HG03097 (cell line): ENCODE measurements at regions not wholly inside any gene's neighbourhood (a gene's known extent, or its start where the extent isn't known, plus 50 kb on each side); places are given as distances from the start of the nearest gene placed in this dataset.
"Not testable (repeated sequence)": the region's sequence is repeated elsewhere in the genome, so short reads cannot be mapped to it uniquely, and the experiment has no call there.

Experiments
- ATAC-seq: cut with Tn5 transposase; IDR thresholded peaks from one replicate; pipeline ENCODE4 v1.9.1; 2021; ENCODE audit not compliant: unreplicated experiment, low FRiP score

DNA sequence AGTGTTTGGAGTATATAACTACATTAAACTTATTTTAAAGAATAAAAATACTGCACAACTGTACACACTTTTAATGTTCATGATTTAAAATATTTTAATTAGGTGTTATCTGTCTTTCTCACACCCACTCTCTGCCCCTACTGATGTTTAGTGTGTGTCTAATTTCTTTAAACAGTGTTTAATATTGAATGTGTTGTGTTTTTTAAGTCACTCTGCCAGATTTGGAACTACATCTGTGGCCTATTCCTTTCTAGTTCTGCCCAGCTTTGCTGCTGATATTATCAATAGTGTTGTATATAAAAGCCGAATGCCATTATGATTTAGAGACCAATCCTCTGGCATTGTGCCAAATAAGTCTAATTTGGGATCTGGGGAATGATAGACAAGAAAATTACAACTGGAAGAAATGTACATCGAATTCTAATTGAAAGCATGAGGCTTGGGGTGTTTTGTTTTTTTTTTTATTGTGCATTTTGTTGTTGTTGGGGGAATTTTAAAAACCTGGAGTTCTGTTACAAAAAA, 398.0 kb downstream of the CPS1 start:
- ATAC-seq, result no peak

- ATAC-seq, result no peak
Observed at GRCh38 chr2:210955591-210955990, 399.2 kb downstream of the CPS1 start.

- no peak for ATAC-seq
Observed at GRCh38 chr2:210956101-210956500, 399.7 kb downstream of the CPS1 start.

GRCh38 chr2:210961249-210961648, 404.9 kb downstream of the CPS1 start:
- no peak for ATAC-seq

DNA sequence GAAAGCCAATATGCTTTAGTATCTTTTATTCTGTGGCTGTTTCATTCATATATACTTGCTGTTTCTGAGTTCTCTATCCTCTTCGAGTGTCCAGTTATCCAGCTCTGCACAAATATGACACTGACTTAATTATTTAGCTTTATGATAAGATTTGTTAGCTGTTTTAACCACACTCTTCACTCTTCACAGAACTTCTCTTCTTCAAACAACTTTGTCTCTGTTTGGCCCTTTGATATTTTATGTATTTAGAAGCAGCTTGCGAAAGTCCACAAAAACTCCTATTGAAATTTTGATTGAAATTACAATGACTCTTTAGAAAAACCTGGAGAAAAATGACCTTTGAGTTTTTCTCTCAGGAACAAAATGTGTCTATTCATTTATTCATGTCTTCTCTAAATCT, 407.0 kb downstream of the CPS1 start:
- no peak for ATAC-seq

GRCh38 chr2:210964141-210964764, 407.9 kb downstream of the CPS1 start:
- no peak for ATAC-seq

- no peak for ATAC-seq
Observed at GRCh38 chr2:210965472-210965871, 409.1 kb downstream of the CPS1 start.

DNA sequence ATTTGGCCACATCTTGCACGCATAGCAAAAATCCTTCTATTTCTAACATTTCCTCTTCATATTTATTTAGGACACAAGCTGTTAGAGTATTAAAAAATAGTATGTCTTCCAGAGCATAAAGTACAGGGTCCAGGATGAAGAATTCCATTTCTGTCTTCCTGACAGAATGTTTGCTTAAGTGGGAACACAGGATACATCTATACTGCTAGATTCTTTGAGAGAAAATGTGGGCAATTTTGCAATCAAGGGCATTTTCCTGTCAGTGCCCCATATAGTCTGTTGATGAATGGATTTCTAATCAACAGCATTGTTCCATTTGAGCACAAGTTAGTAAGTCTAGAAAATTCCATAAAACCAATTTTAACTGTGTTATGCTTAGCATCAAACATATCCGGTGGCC, 409.9 kb downstream of the CPS1 start:
- no peak for ATAC-seq

DNA sequence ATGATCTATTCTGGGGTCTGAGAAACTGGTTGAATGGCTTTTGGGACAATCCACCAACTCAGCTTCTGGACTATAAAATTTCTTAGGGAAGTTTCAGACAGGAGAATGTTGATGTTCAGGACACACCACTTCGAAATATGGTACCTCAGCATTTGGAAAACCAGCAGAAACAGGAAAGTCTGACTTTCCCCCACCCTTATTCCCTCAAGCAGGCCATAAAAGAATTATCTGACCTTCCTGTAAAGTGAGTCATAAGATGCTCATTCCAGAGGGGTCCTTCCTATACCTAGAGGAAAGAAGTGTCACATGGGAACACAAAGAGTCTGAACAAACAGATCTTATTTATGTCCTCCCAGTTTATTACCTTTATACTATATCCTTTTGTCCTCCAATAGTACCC, 415.0 kb downstream of the CPS1 start:
- no peak for ATAC-seq

DNA sequence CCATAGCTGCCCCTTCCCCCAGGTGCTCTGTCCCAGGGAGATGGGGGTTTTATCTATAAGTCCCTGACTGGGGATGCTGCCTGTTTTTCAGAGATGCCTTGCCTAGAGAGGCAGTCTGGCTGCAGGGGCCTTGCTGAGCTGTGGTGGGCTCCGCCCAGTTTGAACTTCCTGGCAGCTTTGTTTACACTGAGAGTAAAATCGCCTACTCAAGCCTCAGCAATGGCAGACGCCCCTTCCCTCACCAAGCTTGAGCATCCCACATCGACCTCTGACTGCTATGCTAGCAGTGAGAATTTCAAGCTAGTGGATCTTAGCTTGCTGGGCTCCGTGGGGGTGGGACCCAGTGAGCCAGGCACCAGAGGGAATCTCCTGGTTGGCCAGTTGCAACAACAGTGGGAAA, 430.4 kb downstream of the CPS1 start:
- ATAC-seq, result not testable (repeated sequence)

DNA sequence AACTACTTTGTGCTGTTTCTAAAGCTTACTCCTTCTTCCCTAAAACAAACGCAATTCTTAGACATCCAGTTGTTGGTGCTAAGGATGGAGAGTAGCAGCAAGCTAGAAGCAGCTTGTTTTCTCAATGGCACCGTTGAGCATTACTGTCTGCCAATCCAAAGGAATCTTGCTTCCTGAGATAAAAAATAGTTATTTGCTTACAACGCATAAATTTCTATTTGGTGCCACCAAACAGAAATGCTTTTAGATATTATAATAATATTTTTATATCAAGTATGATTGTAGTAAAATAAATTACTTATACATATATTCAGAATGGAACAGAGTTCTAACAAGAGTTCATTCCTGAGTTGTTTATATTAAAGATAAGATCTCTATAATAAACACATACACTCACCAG, 434.7 kb downstream of the CPS1 start:
- no peak for ATAC-seq

DNA sequence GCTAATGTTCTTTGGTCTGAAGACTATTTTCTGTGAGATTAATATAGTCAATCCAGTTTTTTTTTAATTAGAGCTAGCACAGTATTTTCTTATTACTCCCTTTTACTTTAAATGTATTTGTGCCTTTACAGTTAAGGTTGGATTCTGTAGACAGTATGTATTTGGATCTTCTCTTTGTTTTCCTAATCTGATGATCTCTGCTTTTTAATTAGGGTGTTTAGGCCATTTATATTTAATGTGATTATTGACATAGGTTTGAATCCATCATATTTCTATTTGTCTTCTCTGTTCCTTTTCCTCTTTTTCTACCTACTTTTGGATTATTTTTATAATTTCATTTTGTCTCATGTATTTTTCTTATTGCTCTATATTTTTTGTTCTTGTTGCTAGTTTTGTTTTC, 437.7 kb downstream of the CPS1 start:
- ATAC-seq, result no peak

DNA sequence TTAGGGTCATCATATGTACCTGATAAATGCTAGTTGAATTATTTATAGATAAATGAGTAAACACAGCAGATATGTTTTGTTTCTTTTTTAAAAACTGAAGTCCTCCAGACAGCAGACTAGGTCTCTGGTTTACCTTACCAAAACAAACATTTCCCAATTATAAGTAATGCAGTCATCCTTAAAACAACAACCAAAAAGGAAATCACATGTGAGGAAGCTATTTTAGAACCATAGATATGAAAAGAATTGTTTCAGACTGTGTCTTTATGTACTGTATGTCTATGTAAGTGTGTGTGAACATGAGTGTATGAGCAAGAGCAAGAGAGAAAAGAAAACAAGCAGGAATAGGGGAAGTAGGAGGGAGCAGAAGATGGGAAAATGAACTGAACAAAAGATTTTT, 441.0 kb downstream of the CPS1 start:
- ATAC-seq, result no peak

- no peak for ATAC-seq
Observed at GRCh38 chr2:210998334-210998733, 441.9 kb downstream of the CPS1 start.

DNA sequence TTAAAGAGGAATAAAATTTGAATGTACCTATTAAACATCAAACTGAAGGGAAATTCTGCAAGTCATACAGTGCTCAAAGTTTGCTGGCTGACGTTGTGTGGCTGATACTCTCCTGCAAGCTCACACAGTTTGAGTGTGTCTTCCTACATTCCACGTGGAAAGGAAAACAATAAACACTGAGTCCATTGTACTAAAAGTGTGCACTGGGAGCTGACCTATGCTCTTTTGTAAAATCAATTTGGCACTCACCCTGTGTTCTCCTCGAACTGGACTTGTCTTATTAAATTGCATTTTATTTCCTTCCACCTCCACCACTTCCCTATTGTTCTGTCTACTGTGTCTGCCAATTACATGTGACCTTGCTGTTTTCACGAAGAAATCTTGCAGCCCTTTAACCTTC, 458.0 kb downstream of the CPS1 start:
- ATAC-seq, result no peak

DNA sequence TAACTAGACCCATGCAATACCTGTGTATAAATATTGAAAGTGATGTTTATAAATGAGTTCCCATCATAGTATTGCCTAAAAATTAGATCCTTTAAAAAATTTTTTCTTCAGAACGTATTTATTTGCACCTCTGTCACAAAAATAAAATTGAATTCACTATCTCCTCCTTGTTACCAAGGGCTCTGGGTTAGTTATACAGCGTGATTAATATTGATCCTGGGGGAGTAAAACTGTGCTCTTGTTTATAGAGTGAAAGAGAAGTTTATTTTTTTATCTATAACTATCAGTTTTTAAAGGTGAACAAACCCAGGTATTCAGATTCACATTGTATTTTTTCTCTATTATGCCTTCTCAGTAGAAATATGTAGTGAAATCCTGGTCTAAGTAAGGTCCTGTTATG, 458.5 kb downstream of the CPS1 start:
- ATAC-seq, result no peak

- ATAC-seq, result not testable (repeated sequence)
Observed at GRCh38 chr2:211025089-211025488, 468.7 kb downstream of the CPS1 start.

DNA sequence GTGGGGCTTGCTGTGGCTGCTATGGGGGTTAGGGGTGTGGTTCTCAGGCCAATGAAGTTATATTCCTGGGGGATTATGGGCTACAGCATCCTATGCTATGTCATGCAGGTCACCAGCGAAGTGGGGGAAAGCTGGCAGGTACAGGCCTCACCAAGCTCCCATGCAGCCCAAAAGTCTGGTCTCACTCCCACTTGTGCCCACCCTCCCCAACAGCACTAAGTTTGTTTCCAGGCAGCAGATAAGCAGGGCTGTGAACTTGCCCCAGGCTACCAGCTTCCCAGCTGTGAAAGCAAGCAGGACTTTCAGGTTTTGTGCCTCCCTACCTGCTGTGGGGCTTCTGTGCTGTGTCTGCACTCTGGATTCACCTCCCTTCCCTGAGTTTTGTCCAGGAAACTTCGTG, 469.7 kb downstream of the CPS1 start:
- ATAC-seq, result no peak

GRCh38 chr2:211027976-211028375, 471.6 kb downstream of the CPS1 start:
- ATAC-seq, result no peak

DNA sequence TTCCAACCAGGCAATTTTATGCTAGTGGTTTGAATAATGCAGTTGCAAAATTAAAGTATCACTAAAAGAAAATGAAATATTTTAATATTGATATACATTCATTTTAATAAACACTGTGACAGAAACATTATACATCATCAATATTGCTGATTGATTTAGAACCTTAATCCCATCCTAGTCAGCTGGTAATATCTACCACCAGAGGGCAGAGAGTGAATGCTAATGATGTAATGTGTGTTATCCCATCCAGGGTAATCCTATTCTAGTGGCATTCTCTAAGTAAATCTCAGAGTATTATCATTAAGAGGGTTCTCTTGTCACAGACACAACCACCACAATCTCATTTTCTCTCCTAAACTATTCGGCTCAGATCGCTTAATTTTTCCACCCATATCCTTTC, 477.4 kb downstream of the CPS1 start:
- no peak for ATAC-seq

DNA sequence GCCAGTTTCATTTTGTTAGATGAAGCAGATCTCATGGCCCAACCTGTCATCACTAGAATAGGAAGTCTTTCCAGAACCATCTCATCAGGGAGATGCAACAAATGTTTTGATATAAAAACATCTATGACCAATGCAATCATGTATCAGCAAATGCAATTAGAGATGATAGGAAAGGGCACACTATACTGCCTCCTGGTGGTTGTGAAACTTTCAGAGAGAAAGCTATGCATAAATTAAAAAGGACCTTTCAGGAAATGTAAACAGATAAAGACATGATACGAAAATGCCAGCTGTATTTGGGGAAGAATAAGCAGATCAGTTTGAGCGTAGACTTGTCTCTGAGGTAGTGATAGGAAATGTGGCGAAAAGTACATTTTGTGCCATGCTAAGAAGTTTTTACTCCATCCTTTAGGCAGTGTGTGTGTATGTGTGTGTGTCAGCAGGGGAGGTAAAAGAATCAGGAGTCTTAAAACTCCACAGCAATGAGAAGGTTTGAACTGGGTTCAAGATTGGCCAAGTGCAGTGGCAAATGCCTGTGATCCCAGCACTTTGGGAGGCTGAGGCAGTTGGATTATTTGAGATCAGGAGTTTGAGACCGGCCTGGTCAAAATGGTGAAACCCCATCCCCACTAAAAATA, 479.3 kb downstream of the CPS1 start:
- ATAC-seq, result no peak

- ATAC-seq, result no peak
Observed at GRCh38 chr2:211045025-211045424, 488.6 kb downstream of the CPS1 start.
